SU-DHL-6 (cell line): ENCODE measurements at regions not wholly inside any gene's neighbourhood (a gene's known extent, or its start where the extent isn't known, plus 50 kb on each side); places are given as distances from the start of the nearest gene placed in this dataset.

ENCODE experiments used
- H2AFZ ChIP-seq: fragments of 200-600 bp; sonication (generic); 2 replicates; pipeline ENCODE4 v1.6.1; 2014; ENCODE audit warnings: low read depth, mild to moderate bottlenecking, moderate library complexity, mixed read lengths, antibody characterized with exemption, low read length; ENCODE audit not compliant: severe bottlenecking
- H3F3A ChIP-seq: fragments of 200-600 bp; shearing (Covaris generic); 2 replicates; pipeline ENCODE4 v1.6.0; 2016; ENCODE audit warnings: antibody characterized with exemption, mild to moderate bottlenecking; ENCODE audit not compliant: insufficient read depth
- H3K27ac ChIP-seq: fragments of 200-600 bp; sonication (generic); 2 replicates; pipeline ENCODE4 v1.5.1; 2016; ENCODE audit warnings: low read depth, mild to moderate bottlenecking, low read length, moderate library complexity, mixed read lengths
- H3K27me3 ChIP-seq: fragments of 200-600 bp; sonication (generic), shearing (Covaris generic); 2 replicates; pipeline ENCODE4 v1.6.0; 2014; ENCODE audit warnings: mild to moderate bottlenecking, low read length
- H3K36me3 ChIP-seq: fragments of 200-600 bp; sonication (generic); 2 replicates; pipeline ENCODE4 v1.6.1; 2014; ENCODE audit warnings: mild to moderate bottlenecking, low read length, mixed read lengths
- H3K4me2 ChIP-seq: fragments of 300-600, 200-600 bp; shearing (Covaris generic), sonication (generic); 2 replicates; pipeline ENCODE4 v1.6.0; 2014; ENCODE audit warnings: low read length, low read depth, mild to moderate bottlenecking; ENCODE audit not compliant: poor library complexity, severe bottlenecking
- H3K4me3 ChIP-seq: fragments of 200-600 bp; sonication (generic); 2 replicates; pipeline ENCODE4 v1.5.1; 2014; ENCODE audit warnings: antibody characterized with exemption, low read length, mild to moderate bottlenecking, mixed read lengths; ENCODE audit not compliant: insufficient read depth, poor library complexity, severe bottlenecking
- H3K79me2 ChIP-seq: fragments of 200-600 bp; sonication (generic); 2 replicates; pipeline ENCODE4 v1.6.1; 2014; ENCODE audit warnings: mild to moderate bottlenecking, low read length, moderate library complexity; ENCODE audit not compliant: insufficient read depth
- H3K9ac ChIP-seq: fragments of 200-600 bp; sonication (generic); 2 replicates; pipeline ENCODE4 v1.7.0; 2014; ENCODE audit warnings: mild to moderate bottlenecking, low read length
- H3K9me2 ChIP-seq: fragments of 200-600 bp; sonication (generic); replicated peaks from 2 replicates; pipeline ENCODE4 v1.6.1; 2014; ENCODE audit warnings: low read length; ENCODE audit not compliant: insufficient read depth
- H3K9me3 ChIP-seq: fragments of 200-600 bp; sonication (generic); 2 replicates; pipeline ENCODE4 v1.6.1; 2014; ENCODE audit warnings: low read length, mixed read lengths; ENCODE audit not compliant: insufficient read depth
- H4K20me1 ChIP-seq: fragments of 200-600 bp; sonication (generic); 2 replicates; pipeline ENCODE4 v1.6.1; 2014; ENCODE audit warnings: low read depth, mild to moderate bottlenecking, antibody characterized with exemption, low read length, moderate library complexity, mixed read lengths
- EZH2phosphoT487 ChIP-seq: fragments of 200-600 bp; sonication (generic), shearing (Covaris generic); conservative IDR thresholded peaks from 2 replicates; pipeline ENCODE4 v1.6.1; 2018; ENCODE audit warnings: mild to moderate bottlenecking, antibody characterized with exemption, low read length, moderate library complexity, mixed read lengths
- TF ChIP-seq, protein P1 (sequence below): fragments of 200-600 bp; sonication (generic); IDR thresholded peaks from one replicate; pipeline ENCODE4 v1.5.1; 2017; ENCODE audit warnings: antibody characterized with exemption, mild to moderate bottlenecking, low read length, moderate library complexity; ENCODE audit not compliant: insufficient read depth, poor library complexity, severe bottlenecking

DNA sequence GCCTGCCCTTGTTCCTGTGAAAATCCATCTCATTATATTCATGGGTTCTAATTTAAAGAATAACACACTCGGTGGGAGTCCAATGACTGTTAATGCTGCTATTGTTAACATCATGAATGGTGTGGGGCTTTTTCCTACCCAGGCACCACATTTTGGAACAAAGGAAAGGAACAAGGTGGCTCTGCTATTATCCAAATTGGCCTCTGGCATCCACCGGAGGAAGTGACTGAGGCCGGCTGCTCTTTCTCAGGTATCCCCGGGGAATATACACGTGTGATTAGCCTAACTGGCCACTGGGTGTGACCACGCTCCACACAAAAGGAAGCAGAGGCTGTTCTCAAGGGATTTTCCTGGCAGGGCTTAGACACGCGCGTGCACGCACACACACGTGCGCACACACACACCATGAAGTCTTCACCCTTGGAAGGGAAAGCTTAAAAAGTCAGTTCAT is 601.2 kb upstream of the ARID1B start:
- no peak overlapping the region for H3K9ac ChIP-seq
- H3K27me3 ChIP-seq = no peaks in the 10 kb centered on the region
- H3K4me3 ChIP-seq = no peak overlapping the region
- H3K36me3 ChIP-seq = no peaks in the 10 kb centered on the region
- H3F3A ChIP-seq = no peaks in the 10 kb centered on the region
- no peak overlapping the region for H3K4me2 ChIP-seq
- TF ChIP-seq EZH2phosphoT487 = no peak
- TF ChIP-seq, protein P1, sequence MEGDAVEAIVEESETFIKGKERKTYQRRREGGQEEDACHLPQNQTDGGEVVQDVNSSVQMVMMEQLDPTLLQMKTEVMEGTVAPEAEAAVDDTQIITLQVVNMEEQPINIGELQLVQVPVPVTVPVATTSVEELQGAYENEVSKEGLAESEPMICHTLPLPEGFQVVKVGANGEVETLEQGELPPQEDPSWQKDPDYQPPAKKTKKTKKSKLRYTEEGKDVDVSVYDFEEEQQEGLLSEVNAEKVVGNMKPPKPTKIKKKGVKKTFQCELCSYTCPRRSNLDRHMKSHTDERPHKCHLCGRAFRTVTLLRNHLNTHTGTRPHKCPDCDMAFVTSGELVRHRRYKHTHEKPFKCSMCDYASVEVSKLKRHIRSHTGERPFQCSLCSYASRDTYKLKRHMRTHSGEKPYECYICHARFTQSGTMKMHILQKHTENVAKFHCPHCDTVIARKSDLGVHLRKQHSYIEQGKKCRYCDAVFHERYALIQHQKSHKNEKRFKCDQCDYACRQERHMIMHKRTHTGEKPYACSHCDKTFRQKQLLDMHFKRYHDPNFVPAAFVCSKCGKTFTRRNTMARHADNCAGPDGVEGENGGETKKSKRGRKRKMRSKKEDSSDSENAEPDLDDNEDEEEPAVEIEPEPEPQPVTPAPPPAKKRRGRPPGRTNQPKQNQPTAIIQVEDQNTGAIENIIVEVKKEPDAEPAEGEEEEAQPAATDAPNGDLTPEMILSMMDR = no peak
- no peak overlapping the region for H3K27ac ChIP-seq
- H3K9me2 ChIP-seq = no peaks in the 10 kb centered on the region
- H3K79me2 ChIP-seq = no peaks in the 10 kb centered on the region
- no peaks in the 10 kb centered on the region for H3K9me3 ChIP-seq
- H4K20me1 ChIP-seq = no peaks in the 10 kb centered on the region
- H2AFZ ChIP-seq = no peak overlapping the region

DNA sequence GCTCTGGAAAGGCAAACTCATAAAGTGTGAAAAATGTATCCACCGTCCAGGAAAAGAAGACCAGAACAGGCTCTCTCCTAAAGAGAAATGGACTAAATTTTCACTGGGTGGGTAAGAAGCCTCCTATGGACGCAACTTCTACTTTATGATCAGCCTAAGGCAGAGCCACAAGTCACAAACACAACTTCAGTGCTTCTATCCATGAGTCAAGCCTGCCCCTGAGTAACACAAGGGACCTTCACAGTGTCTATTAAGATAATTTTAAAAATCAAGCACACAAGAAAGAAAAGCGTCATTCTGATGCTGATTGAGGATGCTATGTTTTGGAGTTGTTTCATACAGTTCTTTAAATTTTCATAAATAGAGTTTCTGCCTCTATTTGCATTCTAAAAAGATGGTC is 601.7 kb upstream of the ARID1B start:
- no peak overlapping the region for H3K4me3 ChIP-seq
- TF ChIP-seq, protein P1 = no peak
- TF ChIP-seq EZH2phosphoT487 = no peak
- no peaks in the 10 kb centered on the region for H3K9me2 ChIP-seq
- no peaks in the 10 kb centered on the region for H3K79me2 ChIP-seq
- no peak overlapping the region for H3K9ac ChIP-seq
- H4K20me1 ChIP-seq = no peaks in the 10 kb centered on the region
- no peaks in the 10 kb centered on the region for H3F3A ChIP-seq
- no peaks in the 10 kb centered on the region for H3K9me3 ChIP-seq
- H3K27ac ChIP-seq = no peak overlapping the region
- no peak overlapping the region for H3K4me2 ChIP-seq
- no peaks in the 10 kb centered on the region for H3K27me3 ChIP-seq
- no peak overlapping the region for H2AFZ ChIP-seq
- H3K36me3 ChIP-seq = no peaks in the 10 kb centered on the region

DNA sequence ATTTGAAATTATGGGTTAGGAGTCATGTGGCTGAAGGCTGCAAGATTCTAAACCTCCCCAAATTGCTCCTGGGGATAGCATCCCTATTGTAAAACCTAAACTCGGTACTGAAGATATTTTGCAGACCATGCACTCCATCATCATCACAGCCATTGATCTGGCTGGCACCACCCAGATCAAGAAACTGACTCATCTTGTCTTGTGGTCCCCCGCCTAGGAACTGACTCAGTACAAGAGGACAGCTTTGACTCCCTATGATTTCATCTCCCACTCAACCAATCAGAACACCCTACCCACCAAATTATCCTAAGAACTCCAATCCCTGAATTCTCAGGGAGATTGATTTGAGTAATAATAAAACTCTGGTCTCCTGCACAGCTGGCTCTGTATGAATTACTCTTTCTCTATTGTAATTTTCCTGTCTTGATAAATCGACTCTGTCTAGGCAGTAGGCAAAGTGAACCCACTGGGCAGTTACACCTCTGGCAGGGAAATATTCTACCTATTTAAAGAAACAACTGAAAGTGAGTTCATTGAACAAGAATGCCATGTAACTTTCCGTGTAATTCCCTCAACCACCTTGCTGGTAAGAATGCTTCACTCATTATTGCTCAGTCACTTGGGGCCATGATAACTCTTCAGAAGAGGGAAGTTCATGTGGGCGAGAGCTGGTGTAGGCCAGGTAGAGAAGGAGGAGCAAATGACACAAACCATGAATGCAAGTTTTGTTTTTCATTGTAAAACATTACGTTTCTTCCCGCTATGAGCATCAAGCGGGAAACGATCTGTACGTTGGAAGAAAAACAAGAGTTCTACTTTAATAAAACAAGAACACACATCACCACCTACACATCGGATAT is 602.9 kb upstream of the ARID1B start:
- Histone ChIP-seq H3K9me2 (no peaks in the 10 kb centered on the region), H3K4me3 (no peak overlapping the region), H3F3A (no peaks in the 10 kb centered on the region), H3K27ac (no peak overlapping the region), H3K4me2 (no peak overlapping the region), H3K36me3 (no peaks in the 10 kb centered on the region), H4K20me1 (no peaks in the 10 kb centered on the region), H3K9ac (no peak overlapping the region), H3K79me2 (no peaks in the 10 kb centered on the region), H3K9me3 (no peaks in the 10 kb centered on the region), H3K27me3 (no peaks in the 10 kb centered on the region), H2AFZ (no peak overlapping the region)
- TF ChIP-seq, protein P1 = no peak
- TF ChIP-seq EZH2phosphoT487 = no peak
